Activated T-helper 17 cell treated with anti-CD3 and anti-CD28 coated beads, Interleukin-2, amount 50 U/mL, for 72 hours (primary cell): ENCODE measurements at regions not wholly inside any gene's neighbourhood (a gene's known extent, or its start where the extent isn't known, plus 50 kb on each side); places are given as distances from the start of the nearest gene placed in this dataset.
A peak's percentile ranks its signal among the peaks of the same experiment; 100 is the strongest.

Experiments used
- ATAC-seq: fragments of 150-1000 bp; cut with Tn5 transposase; replicated peaks from 2 replicates; pipeline ENCODE4 v1.10.0; 2021; ENCODE audit warnings: mild to moderate bottlenecking, moderate library complexity
- H3K27ac Mint-ChIP-seq: one replicate; pipeline ENCODE4 v1.8.0; 2022; ENCODE audit warnings: mixed read lengths
- H3K27me3 Mint-ChIP-seq: one replicate; pipeline ENCODE4 v1.8.0; 2022; ENCODE audit warnings: mixed read lengths
- H3K36me3 Mint-ChIP-seq: one replicate; pipeline ENCODE4 v1.8.0; 2022; ENCODE audit warnings: low read depth, mild to moderate bottlenecking, mixed read lengths
- H3K4me1 Mint-ChIP-seq: one replicate; pipeline ENCODE4 v1.8.0; 2022; ENCODE audit warnings: mixed read lengths
- H3K4me3 Mint-ChIP-seq: one replicate; pipeline ENCODE4 v1.8.0; 2022; ENCODE audit warnings: mild to moderate bottlenecking, mixed read lengths
- H3K9me3 Mint-ChIP-seq: one replicate; pipeline ENCODE4 v1.8.0; 2022; ENCODE audit warnings: mixed read lengths

DNA sequence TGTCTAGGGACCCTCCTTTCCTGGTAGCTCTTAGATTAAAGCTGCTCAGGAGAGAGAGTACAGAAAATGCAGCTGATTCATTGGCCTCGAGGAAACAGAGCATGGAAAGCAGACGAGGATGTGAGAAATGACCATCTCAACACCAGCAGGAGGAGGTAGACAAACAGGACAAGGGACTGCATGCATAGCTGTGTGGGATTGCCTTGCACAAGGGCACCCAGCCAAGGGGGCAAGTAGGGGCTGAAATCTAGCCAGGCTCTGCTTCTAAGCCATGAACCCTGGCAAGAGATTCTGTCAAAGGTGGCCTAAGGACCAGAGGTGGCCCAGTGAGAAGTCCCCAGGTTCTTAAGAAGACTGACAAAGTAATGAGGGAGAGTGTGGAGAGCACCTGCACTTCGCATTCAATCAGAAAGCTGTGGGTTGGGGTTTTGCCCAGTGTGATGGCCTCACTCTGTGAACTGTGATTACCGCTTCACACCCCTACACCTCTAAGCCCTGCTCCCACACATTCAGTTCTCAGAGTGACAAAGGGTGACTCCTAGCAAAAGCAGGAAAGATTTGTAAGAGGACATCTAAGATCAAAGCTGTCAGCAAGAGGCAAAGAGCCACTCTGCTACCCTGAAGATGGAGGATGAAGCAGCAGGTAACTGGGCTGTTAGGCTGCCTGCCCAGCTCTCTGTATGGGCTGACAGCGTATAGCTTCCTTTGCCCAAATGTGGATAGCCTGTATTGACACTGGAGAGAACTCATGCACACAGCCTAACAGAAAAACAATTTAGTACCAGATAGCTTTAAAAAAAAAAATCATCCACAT lies 151.3 kb upstream of the PELI1 start:
- Mint-ChIP-seq H3K27ac (peak overlapping the region; percentile 62), H3K27me3 (peaks cover 3% of the 10 kb centered on the region), H3K4me1 (peaks cover 23% of the 10 kb centered on the region), H3K4me3 (peak overlapping the region; percentile 45), H3K36me3 (no peaks in the 10 kb centered on the region), H3K9me3 (no peaks in the 10 kb centered on the region)
- peak; percentile 98 for ATAC-seq

GRCh38 chr2:64296140-64296480 lies 151.9 kb upstream of the PELI1 start:
- no peaks in the 10 kb centered on the region for H3K36me3 Mint-ChIP-seq
- H3K27ac Mint-ChIP-seq = peak overlapping the region; percentile 62
- H3K4me3 Mint-ChIP-seq = peak overlapping the region; percentile 45
- H3K27me3 Mint-ChIP-seq = peaks cover 3% of the 10 kb centered on the region
- peaks cover 23% of the 10 kb centered on the region for H3K4me1 Mint-ChIP-seq
- no peaks in the 10 kb centered on the region for H3K9me3 Mint-ChIP-seq
- no peak for ATAC-seq

GRCh38 chr2:64296695-64297346 lies 152.6 kb upstream of the PELI1 start:
- peaks cover 23% of the 10 kb centered on the region for H3K4me1 Mint-ChIP-seq
- H3K4me3 Mint-ChIP-seq = peak overlapping the region; percentile 45
- no peaks in the 10 kb centered on the region for H3K9me3 Mint-ChIP-seq
- H3K27me3 Mint-ChIP-seq = peaks cover 3% of the 10 kb centered on the region
- no peaks in the 10 kb centered on the region for H3K36me3 Mint-ChIP-seq
- no peak overlapping the region for H3K27ac Mint-ChIP-seq
- no peak for ATAC-seq

DNA sequence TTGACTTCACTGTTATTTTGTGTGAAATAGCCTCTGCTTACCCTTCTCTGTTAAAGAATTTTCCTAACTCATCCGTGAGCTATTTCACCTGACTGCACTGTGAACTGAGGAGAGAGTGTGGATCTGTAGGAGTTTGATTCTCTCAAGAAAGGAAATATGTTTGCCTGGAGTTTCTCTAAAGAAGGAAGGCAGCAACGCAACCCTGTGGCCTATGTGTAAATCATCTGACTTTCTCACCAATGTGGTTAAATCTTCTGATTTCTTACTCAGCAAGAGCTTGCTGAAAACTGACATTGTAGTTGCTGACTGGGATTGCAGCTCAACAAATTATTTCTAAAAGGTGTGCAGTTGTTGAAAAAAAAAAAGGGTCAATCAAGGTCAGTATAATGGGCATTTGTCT lies 153.9 kb upstream of the PELI1 start:
- peaks cover 3% of the 10 kb centered on the region for H3K27me3 Mint-ChIP-seq
- no peaks in the 10 kb centered on the region for H3K36me3 Mint-ChIP-seq
- no peak overlapping the region for H3K4me3 Mint-ChIP-seq
- H3K9me3 Mint-ChIP-seq = no peaks in the 10 kb centered on the region
- no peak for ATAC-seq
- peaks cover 23% of the 10 kb centered on the region for H3K4me1 Mint-ChIP-seq
- no peak overlapping the region for H3K27ac Mint-ChIP-seq

DNA sequence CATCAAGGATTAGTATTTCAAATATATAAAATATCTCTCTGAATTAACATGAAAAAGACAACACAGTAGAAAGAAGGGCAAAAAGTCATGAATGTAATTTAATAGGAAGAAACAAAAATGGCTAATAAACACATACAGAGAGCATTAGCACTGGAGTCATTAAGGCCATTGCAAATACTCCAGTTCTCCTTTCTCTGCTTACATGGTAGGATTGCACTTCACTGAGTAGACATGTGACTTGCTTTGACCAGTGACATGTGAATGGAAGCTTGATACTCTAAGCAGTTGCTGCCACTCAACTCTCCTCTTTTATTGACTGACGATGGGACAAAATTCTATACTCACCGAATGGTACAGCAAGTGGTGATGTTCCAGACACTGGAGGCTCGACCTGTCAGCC lies 153.9 kb upstream of the LGALSL start:
- no peaks in the 10 kb centered on the region for H3K36me3 Mint-ChIP-seq
- peaks cover 3% of the 10 kb centered on the region for H3K27me3 Mint-ChIP-seq
- H3K9me3 Mint-ChIP-seq = no peaks in the 10 kb centered on the region
- H3K27ac Mint-ChIP-seq = no peak overlapping the region
- peaks cover 19% of the 10 kb centered on the region for H3K4me1 Mint-ChIP-seq
- H3K4me3 Mint-ChIP-seq = no peak overlapping the region
- ATAC-seq = no peak

- Mint-ChIP-seq H3K4me3 (no peak overlapping the region), H3K27ac (no peak overlapping the region), H3K9me3 (no peaks in the 10 kb centered on the region), H3K27me3 (peaks cover under 1% of the 10 kb centered on the region), H3K36me3 (no peaks in the 10 kb centered on the region), H3K4me1 (peaks cover 2% of the 10 kb centered on the region)
- no peak for ATAC-seq
These were observed 150.7 kb upstream of the LGALSL start for GRCh38 chr2:64303250-64303649.

GRCh38 chr2:64307421-64307820 lies 146.5 kb upstream of the LGALSL start:
- Mint-ChIP-seq H3K9me3 (no peaks in the 10 kb centered on the region), H3K4me1 (no peaks in the 10 kb centered on the region), H3K36me3 (no peaks in the 10 kb centered on the region), H3K4me3 (no peak overlapping the region), H3K27me3 (no peaks in the 10 kb centered on the region), H3K27ac (no peak overlapping the region)
- ATAC-seq = no peak

- Mint-ChIP-seq H3K36me3 (no peaks in the 10 kb centered on the region), H3K27ac (no peak overlapping the region), H3K4me1 (no peaks in the 10 kb centered on the region), H3K9me3 (no peaks in the 10 kb centered on the region), H3K27me3 (no peaks in the 10 kb centered on the region), H3K4me3 (no peak overlapping the region)
- no peak for ATAC-seq
These were observed 142.6 kb upstream of the LGALSL start for GRCh38 chr2:64311191-64311910.

DNA sequence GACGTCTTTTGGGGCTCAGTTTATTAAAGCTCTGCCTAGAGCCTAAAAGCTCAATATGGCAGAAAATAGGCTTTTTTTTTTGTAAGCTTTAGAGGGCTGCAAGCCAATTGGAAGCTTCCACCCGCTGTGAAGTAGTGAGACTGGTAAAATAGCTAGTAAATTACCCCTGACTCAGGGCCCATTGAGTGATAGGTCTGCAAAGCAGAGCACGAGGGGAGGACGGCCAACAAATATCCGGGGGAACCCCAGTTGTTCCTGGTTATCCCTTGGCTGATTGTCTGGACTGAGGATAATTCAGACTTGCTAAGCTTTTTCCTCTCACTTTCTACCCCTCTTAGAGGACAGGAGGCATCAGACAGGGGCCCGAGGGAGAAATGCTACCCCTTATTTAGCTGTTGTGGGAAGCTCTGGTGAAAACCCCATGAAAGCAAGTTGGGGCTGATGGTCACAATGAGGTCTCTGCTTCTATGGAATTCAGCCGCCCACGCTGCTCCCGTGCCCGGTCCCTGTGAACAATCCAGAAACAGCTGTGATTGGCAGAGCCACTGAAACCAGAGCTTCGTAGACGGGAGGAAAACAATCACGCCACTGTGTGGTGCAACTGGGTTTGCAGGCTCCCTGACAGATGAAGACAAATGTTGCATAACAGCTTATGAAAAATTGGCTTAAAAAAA lies 141.9 kb upstream of the LGALSL start:
- no peak overlapping the region for H3K4me3 Mint-ChIP-seq
- no peaks in the 10 kb centered on the region for H3K27me3 Mint-ChIP-seq
- H3K4me1 Mint-ChIP-seq = no peaks in the 10 kb centered on the region

GRCh38 chr2:64312622-64313397 lies 141.2 kb upstream of the LGALSL start:
- H3K27ac Mint-ChIP-seq = no peak overlapping the region
- no peaks in the 10 kb centered on the region for H3K9me3 Mint-ChIP-seq
- H3K4me1 Mint-ChIP-seq = no peaks in the 10 kb centered on the region
- ATAC-seq = no peak
- no peak overlapping the region for H3K4me3 Mint-ChIP-seq
- no peaks in the 10 kb centered on the region for H3K27me3 Mint-ChIP-seq
- no peaks in the 10 kb centered on the region for H3K36me3 Mint-ChIP-seq

More for the DNA sequence above, 141.9 kb upstream of the LGALSL start:
- H3K36me3 Mint-ChIP-seq = no peaks in the 10 kb centered on the region
- H3K27ac Mint-ChIP-seq = no peak overlapping the region
- no peak for ATAC-seq
- no peaks in the 10 kb centered on the region for H3K9me3 Mint-ChIP-seq

DNA sequence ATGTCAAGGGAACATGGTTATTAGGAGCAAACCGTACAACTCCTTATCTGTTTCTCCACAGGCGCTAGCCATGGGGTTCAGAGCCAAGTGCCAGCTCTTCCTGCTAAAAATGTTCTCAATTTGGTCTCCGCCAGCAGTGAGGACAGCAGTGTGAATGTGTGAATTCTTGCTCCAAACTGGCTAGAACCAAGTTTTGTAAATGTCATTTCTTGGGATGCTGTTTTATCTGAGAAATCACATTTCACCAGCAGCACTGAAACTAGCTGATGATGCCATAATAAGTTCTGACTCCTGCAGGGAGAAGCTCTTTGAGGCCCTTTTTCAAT lies 140.6 kb upstream of the LGALSL start:
- no peaks in the 10 kb centered on the region for H3K4me1 Mint-ChIP-seq
- H3K36me3 Mint-ChIP-seq = no peaks in the 10 kb centered on the region
- no peaks in the 10 kb centered on the region for H3K9me3 Mint-ChIP-seq
- no peak for ATAC-seq
- no peak overlapping the region for H3K4me3 Mint-ChIP-seq
- H3K27me3 Mint-ChIP-seq = no peaks in the 10 kb centered on the region
- H3K27ac Mint-ChIP-seq = no peak overlapping the region

DNA sequence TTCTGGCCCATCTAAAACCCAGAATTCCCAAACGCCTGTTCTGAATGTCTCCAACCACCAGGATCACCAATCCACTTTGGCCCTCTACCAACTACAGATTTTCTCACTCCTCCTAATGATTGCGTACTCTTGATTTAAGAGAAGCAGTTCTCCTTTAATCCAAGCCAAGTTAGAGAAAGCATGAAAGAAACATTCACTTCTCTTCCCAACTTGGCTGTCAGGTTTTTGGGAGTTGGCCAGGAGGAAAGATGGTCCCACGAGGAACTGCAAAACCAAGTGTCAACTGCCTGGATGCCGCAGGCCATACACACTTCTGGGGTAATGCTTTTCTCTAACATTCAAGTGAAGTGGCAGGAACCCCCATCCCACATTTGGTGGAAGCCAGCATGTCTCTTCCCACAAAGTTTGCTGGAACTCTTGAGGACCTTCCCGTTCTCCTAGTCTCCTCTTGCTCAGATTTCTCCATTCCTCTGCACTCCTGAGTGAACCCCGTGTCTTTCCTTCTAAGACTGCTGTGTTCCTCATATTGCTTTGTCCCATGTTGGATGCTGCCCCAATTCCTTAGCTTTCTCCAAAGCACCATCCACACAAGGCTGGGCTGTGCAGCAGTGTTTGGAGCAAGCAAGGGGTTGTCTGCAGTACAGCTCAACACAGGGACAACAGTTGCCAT lies 138.5 kb upstream of the LGALSL start:
- H3K27ac Mint-ChIP-seq = peak overlapping the region; percentile 24
- no peak overlapping the region for H3K4me3 Mint-ChIP-seq
- H3K36me3 Mint-ChIP-seq = no peaks in the 10 kb centered on the region
- no peaks in the 10 kb centered on the region for H3K4me1 Mint-ChIP-seq
- no peak for ATAC-seq
- no peaks in the 10 kb centered on the region for H3K9me3 Mint-ChIP-seq
- H3K27me3 Mint-ChIP-seq = no peaks in the 10 kb centered on the region

DNA sequence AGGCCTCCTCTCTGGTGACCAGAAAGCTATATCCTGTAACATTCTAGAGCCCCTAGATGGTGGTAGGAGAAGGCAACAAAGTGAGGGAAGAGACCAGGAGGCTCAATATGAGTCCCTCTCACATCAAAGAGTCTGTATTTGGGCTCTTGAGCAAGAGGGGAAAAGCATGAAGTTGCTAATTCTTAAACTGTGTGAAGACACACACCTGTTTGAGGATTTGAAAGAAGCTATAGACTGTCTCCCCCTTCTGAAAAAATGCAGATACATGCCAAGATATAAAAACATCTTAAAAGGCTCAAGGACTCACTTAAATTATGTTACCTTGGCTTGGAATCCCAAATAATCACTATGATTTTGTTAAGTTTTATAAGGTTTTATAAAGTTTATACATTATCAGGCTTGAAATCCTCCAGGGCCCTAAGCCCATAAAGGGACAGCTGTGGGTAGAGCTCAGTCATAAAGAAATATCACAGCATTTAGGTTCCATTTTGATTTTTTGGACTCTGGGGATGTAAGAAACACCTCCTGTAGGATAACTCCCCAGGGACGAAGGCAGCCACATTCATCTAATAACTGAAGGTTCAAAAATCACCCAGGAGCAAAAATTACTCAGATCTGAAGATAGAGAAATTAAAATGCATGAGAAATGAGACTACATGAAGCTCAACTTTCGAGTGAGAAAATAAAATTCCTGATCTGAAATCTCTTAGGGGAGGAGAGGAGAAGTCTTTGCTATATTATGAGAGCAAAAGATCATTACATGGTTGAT lies 136.1 kb upstream of the LGALSL start:
- peak; percentile 24 for ATAC-seq

More for the DNA sequence above, 136.1 kb upstream of the LGALSL start:
- no peak overlapping the region for H3K27ac Mint-ChIP-seq
- H3K4me3 Mint-ChIP-seq = no peak overlapping the region
- H3K27me3 Mint-ChIP-seq = no peaks in the 10 kb centered on the region
- H3K9me3 Mint-ChIP-seq = no peaks in the 10 kb centered on the region
- no peaks in the 10 kb centered on the region for H3K36me3 Mint-ChIP-seq
- no peaks in the 10 kb centered on the region for H3K4me1 Mint-ChIP-seq
